Cardiac fibroblast (primary cell): ENCODE measurements at regions not wholly inside any gene's neighbourhood (a gene's known extent, or its start where the extent isn't known, plus 50 kb on each side); places are given as distances from the start of the nearest gene placed in this dataset.

Experiments
- DNase-seq, 2 donors: peaks; one replicate each; pipeline versions ENCODE4 v3.0.0 to v3.0.0-alpha.2; 2010; ENCODE audit warnings: low read depth in 2 of 2
- H3K4me3 ChIP-seq, 2 donors: replicated peaks in 1 of 2; 1 replicate in 1 of 2; 2 replicates in 1 of 2; pipeline ENCODE4 v1.5.1; 2011; ENCODE audit warnings: low read depth in 2 of 2, low read length in 2 of 2, mild to moderate bottlenecking in 2 of 2, moderate library complexity in 1 of 2
- CTCF ChIP-seq: IDR thresholded peaks from one replicate; pipeline ENCODE4 v1.5.1; 2011; ENCODE audit warnings: low read depth, mild to moderate bottlenecking, low read length, inconsistent platforms

- H3K4me3 ChIP-seq, result no peak overlapping the region
- DNase-seq, result peak; percentile 8 to 41
- TF ChIP-seq CTCF, result no peak
Observed at GRCh38 chr5:159704160-159704559, 212.1 kb upstream of the ADRA1B start.

GRCh38 chr5:159705948-159706347 is 210.3 kb upstream of the ADRA1B start:
- H3K4me3 ChIP-seq, result no peak overlapping the region
- TF ChIP-seq CTCF, result no peak
- DNase-seq, result peak in 1 of 2 donors; percentile 75

- no peak for TF ChIP-seq CTCF
Observed at GRCh38 chr5:159708090-159708489, 208.2 kb upstream of the ADRA1B start.

GRCh38 chr5:159712672-159713071 is 203.6 kb upstream of the ADRA1B start:
- no peak overlapping the region for H3K4me3 ChIP-seq
- DNase-seq, result no peak
- TF ChIP-seq CTCF, result no peak

More at GRCh38 chr5:159708090-159708489, 208.2 kb upstream of the ADRA1B start:
- no peak for DNase-seq
- H3K4me3 ChIP-seq, result no peak overlapping the region

GRCh38 chr5:159713254-159713653 is 203.0 kb upstream of the ADRA1B start:
- H3K4me3 ChIP-seq, result no peak overlapping the region
- no peak for TF ChIP-seq CTCF
- DNase-seq, result no peak

- DNase-seq, result no peak
- no peak overlapping the region for H3K4me3 ChIP-seq
- no peak for TF ChIP-seq CTCF
Observed at GRCh38 chr5:159713773-159714172, 202.5 kb upstream of the ADRA1B start.

GRCh38 chr5:159725475-159725874 is 190.8 kb upstream of the ADRA1B start:
- no peak overlapping the region for H3K4me3 ChIP-seq
- TF ChIP-seq CTCF, result no peak
- no peak for DNase-seq
